Esophagus mucosa (tissue), 1 donor: ENCODE measurements at regions not wholly inside any gene's neighbourhood (a gene's known extent, or its start where the extent isn't known, plus 50 kb on each side); places are given as distances from the start of the nearest gene placed in this dataset.

Experiments
- ATAC-seq: fragments of 200-7000 bp; cut with Tn5 transposase; one replicate; pipeline ENCODE4 v1.9.1; 2020
- donor health status: DM: yes; HTN: yes; CAD: no.

DNA sequence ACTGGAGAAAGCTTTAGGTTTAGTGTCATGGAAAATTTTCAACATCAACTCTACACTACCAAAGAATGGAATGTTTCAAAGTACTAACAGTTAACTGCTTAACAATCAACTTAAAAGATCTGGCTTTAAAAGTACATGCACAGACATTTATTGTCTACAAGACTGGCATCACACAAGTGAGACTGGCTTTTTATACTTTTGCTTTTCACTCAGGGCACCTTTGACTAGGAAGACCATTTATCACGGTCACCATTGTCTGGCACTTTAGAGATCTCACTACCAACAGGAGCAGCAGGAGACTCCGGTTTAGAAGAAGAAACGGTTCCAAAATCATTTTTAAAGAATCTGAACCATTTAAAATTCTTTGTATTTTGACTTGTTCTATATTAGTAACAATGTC, 812.3 kb downstream of the ADGRL2 start:
- no peak for ATAC-seq

DNA sequence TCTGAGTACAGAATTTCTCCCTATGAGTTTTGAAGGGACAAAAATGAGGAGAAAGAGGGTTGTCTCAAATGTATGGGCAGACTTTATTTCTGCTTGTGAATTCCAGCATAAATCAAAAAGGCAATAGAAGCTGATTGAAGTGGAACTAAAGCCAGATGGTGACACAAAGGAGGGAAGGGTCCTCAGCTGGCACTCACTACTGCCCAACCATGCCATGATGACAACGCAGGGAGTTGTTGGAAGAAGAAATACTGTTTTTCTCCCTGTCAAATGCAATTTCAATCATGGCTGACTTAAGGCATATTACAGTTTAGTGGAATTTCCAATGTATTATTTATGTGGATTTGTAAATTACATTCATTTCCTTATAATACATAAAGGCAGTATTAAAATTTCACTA, 805.8 kb downstream of the ADGRL2 start:
- no peak for ATAC-seq

GRCh38 chr1:82604524-82604923, 803.8 kb downstream of the ADGRL2 start:
- ATAC-seq: no peak

DNA sequence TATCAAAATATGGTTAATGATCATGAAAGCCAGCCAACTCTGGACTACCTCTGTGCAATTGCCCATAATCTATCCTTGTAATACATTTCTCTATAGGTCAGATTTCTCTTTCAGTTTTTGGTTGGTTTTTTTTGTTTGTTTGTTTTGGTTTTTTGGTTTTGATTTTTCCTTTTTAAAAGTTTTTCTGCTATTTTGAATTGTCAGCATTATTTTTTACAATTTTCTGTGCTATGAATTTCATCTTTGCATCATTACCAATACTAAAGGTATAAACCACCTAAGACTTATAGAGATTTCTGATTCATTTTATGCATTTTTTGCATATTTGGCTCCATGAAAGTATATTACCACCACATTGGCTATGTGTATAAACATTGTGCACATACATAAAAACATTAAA, 799.6 kb downstream of the ADGRL2 start:
- ATAC-seq: no peak

GRCh38 chr1:82598812-82599211, 798.1 kb downstream of the ADGRL2 start:
- ATAC-seq: no peak

- ATAC-seq: no peak
Observed at GRCh38 chr1:82598337-82598736, 797.6 kb downstream of the ADGRL2 start.

DNA sequence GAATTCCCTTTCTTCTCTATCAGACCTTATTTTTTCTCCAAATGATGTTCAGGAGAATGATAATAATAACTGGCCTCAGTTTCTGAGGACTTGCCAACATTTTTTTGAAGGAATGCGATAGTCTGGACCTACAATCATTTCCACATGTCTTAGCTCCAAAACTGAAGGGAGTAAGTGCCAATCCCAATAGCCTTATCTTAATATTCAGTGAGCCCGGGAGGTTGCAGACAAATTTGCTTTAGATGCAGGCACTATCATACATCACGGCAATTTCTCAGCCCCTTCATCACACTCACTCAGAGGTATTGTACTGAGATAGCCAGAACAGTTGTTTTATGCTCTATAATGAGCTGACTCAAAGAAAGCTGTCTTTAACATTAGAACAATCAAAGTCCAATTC, 796.9 kb downstream of the ADGRL2 start:
- no peak for ATAC-seq

GRCh38 chr1:82597141-82597540, 796.4 kb downstream of the ADGRL2 start:
- no peak for ATAC-seq

DNA sequence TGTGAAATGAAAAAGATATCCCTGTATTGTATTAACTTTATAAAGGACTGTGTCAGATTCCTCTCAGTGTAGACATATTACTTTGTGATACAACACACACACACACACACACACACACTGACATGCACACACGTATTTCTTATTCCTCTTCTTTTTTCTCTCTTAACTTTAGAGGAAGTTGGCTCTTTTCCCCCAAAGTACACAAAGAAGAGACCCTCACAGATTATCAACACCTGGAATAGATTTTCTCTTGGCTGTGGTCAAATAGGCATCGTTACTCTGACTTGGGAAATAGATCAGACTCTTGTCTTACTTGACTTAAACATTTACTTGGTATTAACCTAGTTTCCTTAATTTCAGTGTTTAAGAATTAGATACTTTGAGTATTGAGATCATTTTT, 792.8 kb downstream of the ADGRL2 start:
- ATAC-seq: no peak

DNA sequence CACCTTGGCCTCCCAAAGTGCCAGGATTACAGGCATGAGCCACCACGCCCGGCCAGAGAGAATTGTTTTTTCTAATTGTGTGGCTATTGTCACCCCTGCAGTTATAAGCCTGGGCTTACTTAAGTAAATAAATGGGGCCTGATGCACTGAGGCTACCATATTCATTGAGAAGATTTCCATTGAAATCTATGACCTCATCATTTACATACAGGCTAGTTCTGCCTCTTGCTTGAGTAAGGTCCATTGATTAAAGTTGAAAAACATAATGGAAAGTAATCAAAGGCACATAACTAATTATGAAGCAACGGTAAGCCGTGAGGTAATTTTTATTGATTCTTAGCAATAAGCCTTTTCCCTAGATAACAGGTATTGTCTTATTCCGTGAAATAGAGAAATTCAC, 788.9 kb downstream of the ADGRL2 start:
- ATAC-seq: no peak

DNA sequence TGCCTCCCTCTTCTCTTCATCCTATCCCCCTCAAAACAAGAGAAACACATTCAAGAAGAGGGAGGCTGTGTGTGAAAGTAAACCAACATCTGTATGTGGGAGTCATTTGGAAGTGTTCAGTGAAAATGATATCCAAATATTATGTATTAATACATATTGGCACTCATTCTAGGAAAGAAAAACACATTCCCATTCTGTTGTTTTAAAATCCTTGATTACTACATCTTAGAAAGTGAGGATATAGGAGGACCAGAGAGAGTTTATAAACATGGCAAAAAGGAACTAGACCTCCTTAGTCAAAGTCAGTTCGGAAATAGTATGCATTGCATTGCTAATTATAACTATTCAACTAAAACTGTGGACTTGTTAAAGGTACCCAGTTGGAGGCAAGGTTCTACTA, 786.6 kb downstream of the ADGRL2 start:
- ATAC-seq: no peak

GRCh38 chr1:82586473-82586872, 785.7 kb downstream of the ADGRL2 start:
- no peak for ATAC-seq

DNA sequence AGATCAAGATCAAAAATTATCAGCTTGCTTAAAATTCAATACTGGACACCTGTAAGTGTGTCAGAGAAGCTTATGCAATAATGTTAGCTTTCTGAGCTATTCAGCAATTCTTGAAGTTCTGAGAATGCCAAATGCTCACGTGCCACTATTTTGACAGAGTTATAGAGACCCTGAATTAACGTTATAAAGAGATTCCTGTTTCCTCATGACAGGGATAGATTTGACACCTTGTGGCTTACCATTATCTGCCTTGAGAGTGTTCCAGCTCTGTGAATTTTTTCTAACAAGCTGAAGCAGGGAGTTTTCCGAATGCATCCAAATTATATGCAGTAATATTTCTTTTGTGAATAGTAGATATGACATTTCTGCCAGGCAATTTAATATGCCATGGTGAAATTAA, 781.6 kb downstream of the ADGRL2 start:
- no peak for ATAC-seq

DNA sequence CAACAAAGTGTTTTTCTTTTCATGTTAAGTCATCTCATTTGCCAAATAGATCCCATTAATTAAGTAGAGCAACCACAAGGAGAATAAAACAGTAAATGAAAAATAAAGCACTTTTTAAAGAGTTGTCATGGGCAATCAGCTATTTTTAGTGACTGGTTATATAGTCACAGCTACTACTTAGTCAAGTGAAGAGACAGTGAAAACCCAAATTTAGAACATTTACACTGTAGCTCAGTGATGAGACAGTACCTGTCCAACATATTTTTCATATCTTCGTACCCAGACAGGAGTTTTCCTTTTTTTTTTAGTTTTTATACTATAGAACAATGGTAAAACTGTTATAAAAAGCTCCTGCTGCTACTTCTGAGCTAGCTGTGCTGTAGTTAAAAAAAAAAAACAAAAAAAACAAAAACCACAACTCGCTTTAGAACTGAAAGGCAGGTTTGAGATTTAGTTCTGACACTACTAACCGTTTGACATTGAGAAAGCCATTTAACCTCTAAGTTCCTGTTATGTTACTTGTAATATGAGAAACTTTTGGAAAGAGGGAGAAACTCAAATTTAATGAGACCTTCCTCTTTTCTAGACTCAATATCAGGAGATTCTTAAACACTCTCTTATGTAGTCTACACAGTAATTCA, 777.5 kb downstream of the ADGRL2 start:
- ATAC-seq: no peak

- no peak for ATAC-seq
Observed at GRCh38 chr1:82567348-82567747, 766.6 kb downstream of the ADGRL2 start.

DNA sequence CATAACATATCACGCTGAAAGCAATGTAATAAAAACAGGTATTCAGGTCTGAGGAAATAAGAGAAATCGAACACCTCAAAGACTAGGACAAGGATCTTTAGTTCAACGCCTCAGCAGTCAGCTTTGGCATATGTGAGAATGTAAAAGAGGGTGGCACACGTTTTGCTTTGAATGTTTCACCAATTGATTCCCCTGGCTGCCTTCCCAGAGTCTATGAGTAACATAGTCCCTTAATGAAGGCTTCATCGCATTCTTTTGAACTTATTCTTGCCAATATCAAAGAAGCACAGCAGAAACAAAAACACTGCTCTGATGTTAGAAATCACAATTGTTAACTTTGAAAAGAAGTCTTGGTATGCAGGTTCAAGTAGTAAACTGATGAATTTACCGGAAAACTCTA, 764.8 kb downstream of the ADGRL2 start:
- ATAC-seq: peak; percentile 67

DNA sequence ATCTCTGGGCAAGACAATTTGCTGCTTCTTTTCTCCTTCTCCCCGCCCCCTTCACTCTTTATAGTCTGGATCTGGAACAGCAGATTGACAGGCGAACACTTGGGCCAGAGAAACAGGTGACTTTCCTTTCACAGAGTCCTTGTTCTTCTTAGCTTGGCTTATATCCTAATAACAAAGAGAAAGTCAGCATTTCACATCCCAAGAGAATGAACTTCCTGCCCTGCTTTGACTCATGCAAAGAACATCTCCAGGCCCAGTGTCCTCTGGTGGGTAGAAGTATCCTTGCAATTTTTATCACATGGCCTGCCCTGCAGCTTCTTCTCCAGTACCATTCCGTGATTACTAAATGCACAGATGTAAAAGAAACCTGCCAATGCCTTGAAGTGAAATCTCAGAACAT, 764.4 kb downstream of the ADGRL2 start:
- ATAC-seq: peak; percentile 82

DNA sequence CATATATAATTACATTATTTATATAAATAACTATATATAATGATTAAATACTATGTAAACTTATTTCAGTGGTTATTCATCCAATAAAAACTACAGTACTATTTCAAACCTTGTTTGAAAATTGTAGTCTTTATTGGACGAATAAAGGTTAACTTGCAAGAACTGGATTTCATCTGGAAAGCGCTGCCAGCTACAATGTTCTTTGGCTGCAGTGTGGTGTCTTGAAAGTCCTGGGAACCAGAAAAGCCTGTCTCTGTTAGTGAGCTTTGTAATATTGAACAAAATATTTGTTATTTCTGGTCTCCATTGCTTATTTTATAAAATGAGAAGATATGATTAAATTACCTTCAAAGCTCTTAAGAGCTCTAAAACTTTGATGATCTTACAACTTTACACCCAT, 763.6 kb downstream of the ADGRL2 start:
- no peak for ATAC-seq

DNA sequence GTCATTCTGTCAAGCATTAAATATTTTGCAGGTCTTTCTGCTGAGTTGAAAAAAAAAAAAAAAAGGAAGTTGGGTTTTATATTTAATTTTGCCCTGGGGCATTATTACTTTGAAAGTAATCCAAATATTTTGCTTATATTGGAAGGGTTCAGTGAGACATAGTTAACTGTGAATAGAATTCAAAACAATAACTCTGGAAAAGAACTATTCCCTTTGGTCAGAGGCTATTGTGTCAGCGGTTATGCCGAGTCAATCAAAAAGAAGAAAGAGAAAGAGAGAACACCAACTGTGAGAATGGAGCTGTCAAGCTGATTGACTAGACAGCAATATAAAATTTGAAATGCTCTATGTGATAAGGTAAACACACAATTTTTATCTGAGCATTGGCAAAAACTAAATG, 761.7 kb downstream of the ADGRL2 start:
- ATAC-seq: no peak

- ATAC-seq: no peak
Observed at GRCh38 chr1:82560566-82560965, 759.8 kb downstream of the ADGRL2 start.

GRCh38 chr1:82555501-82555900, 754.8 kb downstream of the ADGRL2 start:
- ATAC-seq: no peak

DNA sequence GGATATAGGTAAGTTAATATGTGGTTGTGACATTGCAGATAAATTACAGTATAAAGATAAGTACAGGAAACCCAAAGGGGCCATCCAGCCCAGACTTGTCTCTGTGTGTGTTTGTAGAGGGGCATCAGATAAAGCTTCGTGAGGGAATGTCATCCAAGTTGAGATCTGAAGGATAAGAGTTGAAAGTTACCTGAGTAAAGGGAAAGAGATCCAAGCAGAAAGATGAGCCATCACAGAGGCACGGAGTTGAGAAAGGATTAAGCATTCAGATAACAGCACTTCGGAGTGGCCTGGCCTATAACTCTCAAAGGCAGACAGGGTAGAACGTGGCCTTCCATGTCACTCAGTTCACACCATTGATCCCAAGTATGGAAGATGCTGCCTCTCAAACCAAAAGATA, 749.1 kb downstream of the ADGRL2 start:
- ATAC-seq: no peak

GRCh38 chr1:82542766-82543165, 742.0 kb downstream of the ADGRL2 start:
- no peak for ATAC-seq

- no peak for ATAC-seq
Observed at GRCh38 chr1:82542141-82542540, 741.4 kb downstream of the ADGRL2 start.

DNA sequence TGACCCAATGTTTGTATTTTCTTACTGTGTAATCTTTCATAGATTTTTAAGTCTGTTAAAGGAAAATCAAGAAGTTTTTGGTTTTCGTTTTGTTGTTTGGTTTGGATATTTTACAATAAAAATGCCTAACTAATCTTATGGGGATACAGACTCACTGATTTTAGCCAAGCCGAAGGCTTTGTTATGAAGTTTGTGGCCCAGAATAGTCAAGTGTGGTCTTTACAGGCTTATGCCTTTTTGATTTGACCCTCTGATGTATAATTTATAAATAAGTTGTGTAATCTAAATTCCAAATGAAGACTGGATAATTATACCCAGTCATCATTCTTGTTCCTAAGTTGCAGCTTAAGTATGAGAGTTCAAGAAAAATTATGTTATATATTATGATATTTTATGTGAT, 739.3 kb downstream of the ADGRL2 start:
- ATAC-seq: no peak

DNA sequence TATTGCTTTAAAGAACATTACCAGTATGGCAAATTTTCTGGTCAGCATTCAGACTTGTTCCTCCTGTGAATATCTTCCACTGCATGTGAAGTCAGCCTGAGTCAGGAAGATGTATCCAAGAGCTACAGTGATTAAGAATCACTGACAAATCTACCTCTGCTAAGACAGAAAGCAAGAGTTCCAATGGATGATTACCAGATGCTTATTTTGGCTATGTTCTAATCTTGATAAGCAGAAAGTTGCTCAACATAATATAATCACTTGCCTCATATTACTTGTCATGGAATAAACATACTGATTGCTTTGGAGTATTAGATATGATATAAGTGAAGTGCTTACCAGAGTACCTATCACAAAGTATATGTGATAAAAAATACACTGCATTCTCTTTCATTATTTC, 738.1 kb downstream of the ADGRL2 start:
- ATAC-seq: no peak
